Fibroblast of mammary gland (primary cell): ENCODE measurements at regions not wholly inside any gene's neighbourhood (a gene's known extent, or its start where the extent isn't known, plus 50 kb on each side); places are given as distances from the start of the nearest gene placed in this dataset.
A peak's percentile ranks its signal among the peaks of the same experiment; 100 is the strongest.

Source experiments
- DNase-seq: peaks from one replicate; pipeline ENCODE4 v3.0.0-alpha.2; 2010; ENCODE audit warnings: low read depth
- H3K4me3 ChIP-seq: 2 replicates; pipeline ENCODE4 v1.5.1; 2011; ENCODE audit warnings: low read depth, mild to moderate bottlenecking, low read length, moderate library complexity; ENCODE audit not compliant: control insufficient read depth
- CTCF ChIP-seq: conservative IDR thresholded peaks from 2 replicates; pipeline ENCODE4 v1.5.1; 2011; ENCODE audit warnings: low read depth, low read length, inconsistent platforms; ENCODE audit not compliant: control insufficient read depth, insufficient read depth

GRCh38 chr6:71238351-71238750 is 50.3 kb upstream of the OGFRL1 start:
- no peak for TF ChIP-seq CTCF
- DNase-seq, result peak; percentile 79

More at GRCh38 chr6:71238351-71238750, 50.3 kb upstream of the OGFRL1 start:
- H3K4me3 ChIP-seq, result no peak overlapping the region
